GM12891 (cell line): ENCODE measurements at regions not wholly inside any gene's neighbourhood (a gene's known extent, or its start where the extent isn't known, plus 50 kb on each side); places are given as distances from the start of the nearest gene placed in this dataset.

Source experiments
- POLR2A ChIP-seq: IDR thresholded peaks from 2 replicates; pipeline ENCODE4 v1.6.1; 2011; ENCODE audit warnings: low read depth, low read length, control low read depth
- POLR2AphosphoS5 ChIP-seq: IDR thresholded peaks from 2 replicates; pipeline ENCODE4 v1.6.1; 2011; ENCODE audit warnings: low read depth, low read length, control low read depth
- POU2F2 ChIP-seq: IDR thresholded peaks from 2 replicates; pipeline ENCODE4 v1.6.1; 2011; ENCODE audit warnings: low read depth, mild to moderate bottlenecking, control low read depth, low read length, moderate library complexity

- no peak for TF ChIP-seq POLR2A
- no peak for TF ChIP-seq POLR2AphosphoS5
- TF ChIP-seq POU2F2: no peak
These were observed 378.8 kb upstream of the REG3G start for GRCh38 chr2:78646533-78647364.
